A172 (cell line): ENCODE measurements at regions not wholly inside any gene's neighbourhood (a gene's known extent, or its start where the extent isn't known, plus 50 kb on each side); places are given as distances from the start of the nearest gene placed in this dataset.
A peak's percentile ranks its signal among the peaks of the same experiment; 100 is the strongest.
"Not testable (repeated sequence)": the region's sequence is repeated elsewhere in the genome, so short reads cannot be mapped to it uniquely, and the experiment has no call there.

Source experiments
- DNase-seq: peaks from one replicate; pipeline ENCODE4 v3.0.0-alpha.2; 2015; ENCODE audit warnings: low spot score

GRCh38 chr2:12877761-12878160 is 161.0 kb downstream of the TRIB2 start:
- DNase-seq = no peak

- DNase-seq = no peak
Observed at GRCh38 chr2:12879649-12880048, 162.9 kb downstream of the TRIB2 start.

- DNase-seq = no peak
Observed at GRCh38 chr2:12881952-12882351, 165.2 kb downstream of the TRIB2 start.

GRCh38 chr2:12882393-12882792 is 165.7 kb downstream of the TRIB2 start:
- no peak for DNase-seq

- DNase-seq = peak; percentile 45
Observed at GRCh38 chr2:12883906-12884305, 167.2 kb downstream of the TRIB2 start.

- peak; percentile 93 for DNase-seq
Observed at GRCh38 chr2:12884713-12885282, 168.1 kb downstream of the TRIB2 start.

- DNase-seq = no peak
Observed at GRCh38 chr2:12890066-12890465, 173.3 kb downstream of the TRIB2 start.

GRCh38 chr2:12890481-12890991 is 173.8 kb downstream of the TRIB2 start:
- no peak for DNase-seq

- DNase-seq = no peak
Observed at GRCh38 chr2:12895017-12895416, 178.3 kb downstream of the TRIB2 start.

GRCh38 chr2:12896318-12896982 is 179.7 kb downstream of the TRIB2 start:
- no peak for DNase-seq

GRCh38 chr2:12897181-12897580 is 180.4 kb downstream of the TRIB2 start:
- no peak for DNase-seq

GRCh38 chr2:12903272-12903671 is 186.5 kb downstream of the TRIB2 start:
- no peak for DNase-seq

GRCh38 chr2:12910431-12910830 is 193.7 kb downstream of the TRIB2 start:
- DNase-seq = no peak

- no peak for DNase-seq
Observed at GRCh38 chr2:12915787-12916186, 199.1 kb downstream of the TRIB2 start.

GRCh38 chr2:12918138-12918834 is 201.6 kb downstream of the TRIB2 start:
- DNase-seq = no peak

- no peak for DNase-seq
Observed at GRCh38 chr2:12918835-12919445, 202.2 kb downstream of the TRIB2 start.

GRCh38 chr2:12921321-12921720 is 204.6 kb downstream of the TRIB2 start:
- no peak for DNase-seq

GRCh38 chr2:12923907-12924610 is 207.3 kb downstream of the TRIB2 start:
- no peak for DNase-seq

GRCh38 chr2:12926641-12927040 is 209.9 kb downstream of the TRIB2 start:
- not testable (repeated sequence) for DNase-seq

GRCh38 chr2:12928197-12928774 is 211.6 kb downstream of the TRIB2 start:
- DNase-seq = peak; percentile 78

GRCh38 chr2:12928775-12929401 is 212.2 kb downstream of the TRIB2 start:
- DNase-seq = no peak
